ENCODE measurements at regions not wholly inside any gene's neighbourhood (a gene's known extent, or its start where the extent isn't known, plus 50 kb on each side); places are given as distances from the start of the nearest gene placed in this dataset.

DNA sequence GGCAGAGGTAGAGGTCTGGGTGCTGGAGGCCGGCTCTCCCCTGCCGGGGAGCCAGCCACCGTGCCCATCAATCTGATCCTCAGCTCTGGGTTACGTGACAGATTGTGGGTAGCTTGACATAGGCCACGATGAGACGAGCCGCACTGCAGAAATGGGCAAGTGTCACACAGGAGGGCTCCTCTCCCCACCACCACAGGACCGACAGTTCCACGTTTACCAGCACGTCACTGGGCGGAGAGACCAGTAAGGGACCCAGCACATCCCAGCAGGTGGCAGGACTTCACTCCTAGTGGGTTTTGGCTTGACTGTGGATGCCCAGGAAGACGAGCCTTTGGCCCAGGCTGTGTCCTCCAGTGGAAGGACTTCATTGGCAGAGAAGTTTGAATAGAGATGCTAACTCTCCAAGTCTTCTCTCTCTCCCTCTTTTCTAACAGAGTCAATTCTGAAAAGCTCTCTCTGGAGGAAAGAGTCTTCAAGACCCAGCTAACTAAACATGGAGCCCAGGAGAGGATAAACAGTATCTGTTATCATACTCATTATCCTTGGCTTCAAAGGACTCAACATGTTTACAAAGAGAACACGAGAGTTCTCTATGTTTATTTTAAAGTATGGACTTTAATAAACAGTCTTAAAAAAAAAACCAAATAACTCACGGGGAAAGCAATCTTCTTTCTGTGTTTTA lies 129.3 kb upstream of the JCAD start:
- Histone ChIP-seq H3K27me3 (ENCODE audit: insufficient read depth, low read length, poor library complexity, severe bottlenecking) (no peaks in the 10 kb centered on the region), H3K4me1 (ENCODE audit: insufficient read depth, low read length, poor library complexity, severe bottlenecking) (no peaks in the 10 kb centered on the region), H3F3A (ENCODE audit: low read depth) (no peaks in the 10 kb centered on the region), H3K9me3 (ENCODE audit: insufficient read depth, low read depth, low read length) (no peaks in the 10 kb centered on the region), H3K36me3 (ENCODE audit: insufficient read depth, low read length) (no peaks in the 10 kb centered on the region), H3K9ac (ENCODE audit: low read depth, low read length, poor library complexity, severe bottlenecking) (no peak overlapping the region), H3K4me2 (ENCODE audit: low read depth, low read length, poor library complexity, severe bottlenecking) (no peak overlapping the region), H3K9me2 (replicated peaks; ENCODE audit: low read depth, low read length) (no peaks in the 10 kb centered on the region), H2AFZ (ENCODE audit: low read length) (no peak overlapping the region), H3K79me2 (ENCODE audit: insufficient read depth, low read length) (no peaks in the 10 kb centered on the region), H3K4me3 (ENCODE audit: low read length, poor library complexity, severe bottlenecking) (no peak overlapping the region), H4K20me1 (ENCODE audit: insufficient read depth, low read length, poor library complexity, severe bottlenecking) (no peaks in the 10 kb centered on the region)
- TF ChIP-seq EZH2phosphoT487 (IDR thresholded peaks at IDR 0.05; ENCODE audit: borderline replicate concordance), result no peak
- TF ChIP-seq, protein P1, sequence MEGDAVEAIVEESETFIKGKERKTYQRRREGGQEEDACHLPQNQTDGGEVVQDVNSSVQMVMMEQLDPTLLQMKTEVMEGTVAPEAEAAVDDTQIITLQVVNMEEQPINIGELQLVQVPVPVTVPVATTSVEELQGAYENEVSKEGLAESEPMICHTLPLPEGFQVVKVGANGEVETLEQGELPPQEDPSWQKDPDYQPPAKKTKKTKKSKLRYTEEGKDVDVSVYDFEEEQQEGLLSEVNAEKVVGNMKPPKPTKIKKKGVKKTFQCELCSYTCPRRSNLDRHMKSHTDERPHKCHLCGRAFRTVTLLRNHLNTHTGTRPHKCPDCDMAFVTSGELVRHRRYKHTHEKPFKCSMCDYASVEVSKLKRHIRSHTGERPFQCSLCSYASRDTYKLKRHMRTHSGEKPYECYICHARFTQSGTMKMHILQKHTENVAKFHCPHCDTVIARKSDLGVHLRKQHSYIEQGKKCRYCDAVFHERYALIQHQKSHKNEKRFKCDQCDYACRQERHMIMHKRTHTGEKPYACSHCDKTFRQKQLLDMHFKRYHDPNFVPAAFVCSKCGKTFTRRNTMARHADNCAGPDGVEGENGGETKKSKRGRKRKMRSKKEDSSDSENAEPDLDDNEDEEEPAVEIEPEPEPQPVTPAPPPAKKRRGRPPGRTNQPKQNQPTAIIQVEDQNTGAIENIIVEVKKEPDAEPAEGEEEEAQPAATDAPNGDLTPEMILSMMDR (conservative IDR thresholded peaks at IDR 0.05; ENCODE audit: low read length), result no peak

DNA sequence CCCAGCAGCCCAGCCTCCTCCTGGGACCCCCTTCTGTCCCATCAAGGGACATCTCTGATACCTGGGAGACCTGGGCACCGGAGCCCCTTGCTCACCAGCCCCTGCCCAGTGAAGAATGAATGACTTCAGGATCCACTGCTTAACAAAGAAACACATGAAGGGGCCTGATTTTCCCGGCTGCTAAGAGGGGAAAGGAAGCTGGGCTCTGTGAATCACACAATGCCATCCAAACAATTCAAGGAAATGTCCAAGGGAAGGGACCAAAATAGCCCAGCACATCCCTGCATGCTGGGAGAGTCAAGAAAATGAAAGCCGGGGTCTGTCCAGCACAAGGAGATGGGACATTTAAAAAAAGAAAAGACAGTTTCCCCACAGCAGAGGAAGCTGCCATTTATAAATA lies 128.7 kb upstream of the JCAD start:
- H2AFZ ChIP-seq (ENCODE audit: low read length), result no peak overlapping the region
- no peaks in the 10 kb centered on the region for H3F3A ChIP-seq (ENCODE audit: low read depth)
- H4K20me1 ChIP-seq (ENCODE audit: insufficient read depth, low read length, poor library complexity, severe bottlenecking), result no peaks in the 10 kb centered on the region
- no peaks in the 10 kb centered on the region for H3K9me2 ChIP-seq (replicated peaks; ENCODE audit: low read depth, low read length)
- no peaks in the 10 kb centered on the region for H3K79me2 ChIP-seq (ENCODE audit: insufficient read depth, low read length)
- no peaks in the 10 kb centered on the region for H3K4me1 ChIP-seq (ENCODE audit: insufficient read depth, low read length, poor library complexity, severe bottlenecking)
- H3K9me3 ChIP-seq (ENCODE audit: insufficient read depth, low read depth, low read length), result no peaks in the 10 kb centered on the region
- H3K9ac ChIP-seq (ENCODE audit: low read depth, low read length, poor library complexity, severe bottlenecking), result no peak overlapping the region
- no peaks in the 10 kb centered on the region for H3K27me3 ChIP-seq (ENCODE audit: insufficient read depth, low read length, poor library complexity, severe bottlenecking)
- no peak overlapping the region for H3K4me2 ChIP-seq (ENCODE audit: low read depth, low read length, poor library complexity, severe bottlenecking)
- H3K36me3 ChIP-seq (ENCODE audit: insufficient read depth, low read length), result no peaks in the 10 kb centered on the region
- H3K4me3 ChIP-seq (ENCODE audit: low read length, poor library complexity, severe bottlenecking), result no peak overlapping the region
- TF ChIP-seq EZH2phosphoT487 (IDR thresholded peaks at IDR 0.05; ENCODE audit: borderline replicate concordance), result no peak
- TF ChIP-seq, protein P1 (conservative IDR thresholded peaks at IDR 0.05; ENCODE audit: low read length), result no peak

DNA sequence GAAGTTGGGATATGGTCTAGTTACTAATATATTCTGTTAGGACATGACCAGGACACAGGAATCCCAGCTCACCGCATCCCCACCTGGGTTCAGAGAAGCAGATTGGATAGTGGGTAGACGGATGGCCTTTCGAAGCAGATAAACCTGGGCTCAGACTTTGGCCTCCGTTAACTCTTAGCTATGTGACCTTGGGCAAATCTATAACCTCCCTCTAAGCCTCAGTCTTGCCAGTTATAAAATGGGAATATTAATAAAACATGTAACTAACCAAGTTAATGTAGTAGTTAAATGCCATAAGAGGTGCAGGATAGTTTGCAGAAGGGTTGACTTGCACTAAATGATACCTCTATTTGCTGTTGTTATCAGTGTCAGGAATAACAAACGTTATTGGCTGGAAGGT lies 127.6 kb upstream of the JCAD start:
- TF ChIP-seq EZH2phosphoT487 (IDR thresholded peaks at IDR 0.05; ENCODE audit: borderline replicate concordance), result no peak
- TF ChIP-seq, protein P1 (conservative IDR thresholded peaks at IDR 0.05; ENCODE audit: low read length), result no peak
- H4K20me1 ChIP-seq (ENCODE audit: insufficient read depth, low read length, poor library complexity, severe bottlenecking), result no peaks in the 10 kb centered on the region
- H3K9me2 ChIP-seq (replicated peaks; ENCODE audit: low read depth, low read length), result no peaks in the 10 kb centered on the region
- no peak overlapping the region for H3K4me2 ChIP-seq (ENCODE audit: low read depth, low read length, poor library complexity, severe bottlenecking)
- no peak overlapping the region for H3K9ac ChIP-seq (ENCODE audit: low read depth, low read length, poor library complexity, severe bottlenecking)
- H3K4me1 ChIP-seq (ENCODE audit: insufficient read depth, low read length, poor library complexity, severe bottlenecking), result no peaks in the 10 kb centered on the region
- H3K9me3 ChIP-seq (ENCODE audit: insufficient read depth, low read depth, low read length), result no peaks in the 10 kb centered on the region
- H3F3A ChIP-seq (ENCODE audit: low read depth), result no peaks in the 10 kb centered on the region
- H2AFZ ChIP-seq (ENCODE audit: low read length), result no peak overlapping the region
- H3K79me2 ChIP-seq (ENCODE audit: insufficient read depth, low read length), result no peaks in the 10 kb centered on the region
- H3K27me3 ChIP-seq (ENCODE audit: insufficient read depth, low read length, poor library complexity, severe bottlenecking), result no peaks in the 10 kb centered on the region
- no peak overlapping the region for H3K4me3 ChIP-seq (ENCODE audit: low read length, poor library complexity, severe bottlenecking)
- H3K36me3 ChIP-seq (ENCODE audit: insufficient read depth, low read length), result no peaks in the 10 kb centered on the region

Measured in Loucy (cell line).